ENCODE measurements at regions not wholly inside any gene's neighbourhood (a gene's known extent, or its start where the extent isn't known, plus 50 kb on each side); places are given as distances from the start of the nearest gene placed in this dataset.

DNA sequence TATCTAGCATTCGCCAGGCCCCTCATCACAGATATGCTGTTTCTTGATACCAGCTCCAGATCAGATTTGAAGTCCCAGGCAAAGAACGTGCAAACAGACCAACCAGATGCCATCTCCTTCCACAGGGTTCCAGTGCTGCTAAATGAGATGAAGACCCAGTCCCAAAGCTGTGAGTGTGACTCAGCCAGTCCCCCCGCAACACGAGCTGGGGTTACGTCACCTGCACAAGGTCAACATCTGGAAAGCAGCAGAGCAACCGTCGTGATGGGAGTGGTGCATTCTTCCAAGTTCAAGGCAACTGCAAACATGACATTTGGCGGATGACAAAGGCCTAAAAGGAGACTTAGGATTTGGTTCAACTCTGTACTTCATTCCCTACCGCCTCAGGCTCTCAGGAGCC, 69.6 kb upstream of the TIAM1 start:
- TF ChIP-seq, protein P1, sequence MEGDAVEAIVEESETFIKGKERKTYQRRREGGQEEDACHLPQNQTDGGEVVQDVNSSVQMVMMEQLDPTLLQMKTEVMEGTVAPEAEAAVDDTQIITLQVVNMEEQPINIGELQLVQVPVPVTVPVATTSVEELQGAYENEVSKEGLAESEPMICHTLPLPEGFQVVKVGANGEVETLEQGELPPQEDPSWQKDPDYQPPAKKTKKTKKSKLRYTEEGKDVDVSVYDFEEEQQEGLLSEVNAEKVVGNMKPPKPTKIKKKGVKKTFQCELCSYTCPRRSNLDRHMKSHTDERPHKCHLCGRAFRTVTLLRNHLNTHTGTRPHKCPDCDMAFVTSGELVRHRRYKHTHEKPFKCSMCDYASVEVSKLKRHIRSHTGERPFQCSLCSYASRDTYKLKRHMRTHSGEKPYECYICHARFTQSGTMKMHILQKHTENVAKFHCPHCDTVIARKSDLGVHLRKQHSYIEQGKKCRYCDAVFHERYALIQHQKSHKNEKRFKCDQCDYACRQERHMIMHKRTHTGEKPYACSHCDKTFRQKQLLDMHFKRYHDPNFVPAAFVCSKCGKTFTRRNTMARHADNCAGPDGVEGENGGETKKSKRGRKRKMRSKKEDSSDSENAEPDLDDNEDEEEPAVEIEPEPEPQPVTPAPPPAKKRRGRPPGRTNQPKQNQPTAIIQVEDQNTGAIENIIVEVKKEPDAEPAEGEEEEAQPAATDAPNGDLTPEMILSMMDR (IDR thresholded peaks at IDR 0.05 in 4 of 5, conservative IDR thresholded peaks at IDR 0.05 in 1 of 5): no peak
- TF ChIP-seq POLR2A (IDR thresholded peaks at IDR 0.05): no peak
